ENCODE measurements at regions not wholly inside any gene's neighbourhood (a gene's known extent, or its start where the extent isn't known, plus 50 kb on each side); places are given as distances from the start of the nearest gene placed in this dataset.

DNA sequence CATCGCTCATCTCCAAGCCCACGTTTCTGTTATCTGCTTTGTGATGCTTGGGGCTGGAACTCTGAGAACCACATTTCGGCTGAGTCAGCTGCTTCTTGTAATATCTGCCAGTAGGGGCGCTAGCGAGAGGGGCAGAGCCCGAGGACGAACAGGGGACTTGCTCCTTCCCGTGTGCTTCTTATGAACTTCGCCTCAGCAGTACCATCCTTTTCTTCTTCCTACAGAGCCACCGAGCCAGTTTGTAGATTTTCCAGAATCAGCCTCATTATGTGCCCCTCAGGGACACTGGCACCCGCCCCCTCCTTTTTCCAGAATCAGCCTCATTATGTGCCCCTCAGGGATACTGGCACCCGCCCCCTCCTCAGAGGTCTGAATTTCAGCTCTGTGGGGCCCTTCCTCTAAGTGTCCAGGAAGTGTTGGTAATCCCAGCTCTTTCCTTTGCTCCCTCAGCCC, 441.7 kb upstream of the RASGEF1B start:
- peaks cover 0 to 1% (median 0%) of the 10 kb centered on the region in 4 experiments; a peak in 1 of 7 replicates for H3K27me3 ChIP-seq (replicated peaks in 1 of 4; ENCODE audit: control insufficient read depth in 3 of 4, extremely low read depth in 1 of 4, insufficient read depth in 3 of 4, low read length in 3 of 4)
- no peaks in the 10 kb centered on the region for H3K36me3 ChIP-seq (ENCODE audit: control insufficient read depth in 2 of 4, insufficient read depth in 4 of 4, low read length in 3 of 4)
- peak overlapping the region; percentile 81; the same call in 1 of the 2 replicates for H2AFZ ChIP-seq (ENCODE audit: low read length)
- no peak overlapping the region for H2BK5ac ChIP-seq (ENCODE audit: low read depth, low read length)
- no peak overlapping the region for H3K14ac ChIP-seq (ENCODE audit: insufficient read length)
- no peaks in the 10 kb centered on the region for H4K20me1 ChIP-seq (replicated peaks in 1 of 2; ENCODE audit: control insufficient read depth in 1 of 2, insufficient read depth in 2 of 2, low read length in 2 of 2)
- peak; percentile 99 for FAIRE-seq
- H3K18ac ChIP-seq (ENCODE audit: extremely low read depth, low read length) = no peak overlapping the region
- H3K4ac ChIP-seq (replicated peaks; ENCODE audit: insufficient read length, low read depth, low read length) = no peak overlapping the region
- no peak overlapping the region for H2BK20ac ChIP-seq (ENCODE audit: low read length)
- H2BK15ac ChIP-seq (ENCODE audit: low read length) = no peak overlapping the region
- POLR2A ChIA-PET (ENCODE audit: partially characterized antibody) = interaction anchor here (1.6 kb wide), 1 partner anchor 9 kb away, joined by 3 read pairs; no protein-coding TSS in a partner anchor
- H3K27ac ChIP-seq (ENCODE audit: low read depth, low read length) = no peak overlapping the region
- H3K79me1 ChIP-seq (ENCODE audit: low read depth, low read length) = no peaks in the 10 kb centered on the region
- no peaks in the 10 kb centered on the region for H3K9me3 ChIP-seq (ENCODE audit: insufficient read depth in 2 of 2, low read depth in 1 of 2, low read length in 1 of 2)
- no peak overlapping the region for H3K56ac ChIP-seq (replicated peaks; ENCODE audit: insufficient read length, low read depth, low read length)
- peak overlapping the region in 1 of 2 experiments; percentile 46; a peak in 3 of 4 replicates for H3K4me2 ChIP-seq (ENCODE audit: insufficient read depth in 1 of 2, low read depth in 2 of 2, low read length in 2 of 2)
- no peaks in the 10 kb centered on the region for H3K79me2 ChIP-seq (ENCODE audit: control insufficient read depth in 1 of 2, insufficient read depth in 2 of 2, low read length in 2 of 2)
- H2AK5ac ChIP-seq (ENCODE audit: low read depth, low read length) = no peak overlapping the region
- no peak overlapping the region for H4K8ac ChIP-seq (ENCODE audit: extremely low read depth, insufficient read depth, low read length)
- H3K9ac ChIP-seq (replicated peaks in 1 of 4; ENCODE audit: extremely low read depth in 1 of 4, low read depth in 3 of 4, low read length in 3 of 4) = no peak overlapping the region
- H3K4me3 ChIP-seq (ENCODE audit: extremely low read depth in 1 of 4, insufficient read depth in 2 of 4, low read depth in 3 of 4, low read length in 4 of 4) = peak overlapping the region in 1 of 4 experiments; percentile 38; a peak in 2 of 8 replicates
- no peaks in the 10 kb centered on the region; a peak in 1 of 7 replicates for H3K4me1 ChIP-seq (replicated peaks in 1 of 4; ENCODE audit: control insufficient read depth in 3 of 4, insufficient read depth in 4 of 4, low read length in 3 of 4)
- peak; percentile 54 to 81 for DNase-seq (ENCODE audit: low read depth in 1 of 2, low spot score in 2 of 2)
- H3K23me2 ChIP-seq (ENCODE audit: low read depth, low read length) = no peaks in the 10 kb centered on the region
- no peak overlapping the region for H4K91ac ChIP-seq (replicated peaks; ENCODE audit: insufficient read length, low read length)
- H2BK120ac ChIP-seq (replicated peaks; ENCODE audit: low read depth, low read length) = no peak overlapping the region
- WGBS, 2 experiments (ENCODE audit: extremely low coverage in 1 of 2, insufficient coverage in 1 of 2, insufficient read length in 1 of 2, insufficient replicate concordance in 2 of 2, low coverage in 1 of 2, low lambda C conversion rate in 2 of 2, missing lambda C conversion rate in 1 of 2) = 22% methylated on average over 12 of the region's 12 CpGs; no CpG with 5 or more reads in 1 of the 2 experiments
- no peak overlapping the region for H3K23ac ChIP-seq (ENCODE audit: insufficient read length)
- CTCF ChIA-PET (ENCODE audit: partially characterized antibody) = interaction anchor here (0.5 to 5.0 kb wide), 43 partner anchors 9 to 513 kb away, joined by 3 to 34 read pairs (median 4); no protein-coding TSS in a partner anchor
- no peak overlapping the region for H4K5ac ChIP-seq (ENCODE audit: insufficient read length, low read depth, low read length)
- H2BK12ac ChIP-seq (ENCODE audit: low read depth, low read length) = no peak overlapping the region
- TF ChIP-seq JUND (IDR thresholded peaks at IDR 0.05; ENCODE audit: low read length) (peak; percentile 41; the same call in 1 of the 2 replicates), SIRT6 (IDR thresholded peaks at IDR 0.05; ENCODE audit: low read length) (no peak), TAF1 (IDR thresholded peaks at IDR 0.05; ENCODE audit: low read depth, low read length) (no peak), ZNF274 (IDR thresholded peaks at IDR 0.05; ENCODE audit: borderline replicate concordance, extremely low read depth, low read length) (no peak), BACH1 (IDR thresholded peaks at IDR 0.05; ENCODE audit: low read length) (peak; percentile 99), MAFK (IDR thresholded peaks at IDR 0.05; ENCODE audit: low read depth, low read length) (peak; percentile 99), SP1 (IDR thresholded peaks at IDR 0.05; ENCODE audit: low read depth, low read length) (no peak), CBX5 (IDR thresholded peaks at IDR 0.05; ENCODE audit: low read depth, low read length) (no peak), RAD21 (IDR thresholded peaks at IDR 0.05 in 1 of 2, conservative IDR thresholded peaks at IDR 0.05 in 1 of 2; ENCODE audit: low read depth in 2 of 2, low read length in 2 of 2) (peak; percentile 69 to 70), RFX5 (IDR thresholded peaks at IDR 0.05; ENCODE audit: borderline replicate concordance, low read depth, low read length) (no peak), ASH2L (IDR thresholded peaks at IDR 0.05; ENCODE audit: low read length) (peak; percentile 36)
- TF ChIP-seq, protein P1, sequence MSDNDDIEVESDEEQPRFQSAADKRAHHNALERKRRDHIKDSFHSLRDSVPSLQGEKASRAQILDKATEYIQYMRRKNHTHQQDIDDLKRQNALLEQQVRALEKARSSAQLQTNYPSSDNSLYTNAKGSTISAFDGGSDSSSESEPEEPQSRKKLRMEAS (IDR thresholded peaks at IDR 0.05) = no peak

All from H1 (cell line).